ENCODE measurements at regions not wholly inside any gene's neighbourhood (a gene's known extent, or its start where the extent isn't known, plus 50 kb on each side); places are given as distances from the start of the nearest gene placed in this dataset.

GRCh38 chr6:2534406-2535042 is 216.2 kb downstream of the MYLK4 start:
- ATAC-seq (ENCODE audit: insufficient read depth, low FRiP score) (no peak), DNase-seq (no peak)
- WGBS, 2 donors = 31 to 45% methylated on average over 5 of the region's 5 CpGs
- Histone ChIP-seq H3K9ac (ENCODE audit: insufficient read depth in 1 of 2, low read length in 2 of 2) (no peak overlapping the region), H3K27me3 (ENCODE audit: control insufficient read depth in 3 of 3, insufficient read depth in 3 of 3, low read length in 2 of 3) (no peaks in the 10 kb centered on the region), H3K4me1 (ENCODE audit: control insufficient read depth in 5 of 5, insufficient read depth in 5 of 5, low read length in 5 of 5) (peaks cover 0 to 22% (median 3%) of the 10 kb centered on the region in 5 donors), H3K9me3 (ENCODE audit: control insufficient read depth in 4 of 4, insufficient read depth in 3 of 4, low read length in 3 of 4) (peaks cover 0 to 3% (median 0%) of the 10 kb centered on the region in 4 donors), H3K27ac (ENCODE audit: low read depth in 1 of 2, low read length in 1 of 2) (no peak overlapping the region), H3K36me3 (ENCODE audit: control insufficient read depth in 4 of 4, insufficient read depth in 4 of 4, low read length in 4 of 4) (no peaks in the 10 kb centered on the region), H3K4me3 (no peak overlapping the region)
- no peak for TF ChIP-seq CTCF (IDR thresholded peaks at IDR 0.05; ENCODE audit: control extremely low read depth, extremely low read depth)

- ATAC-seq (ENCODE audit: insufficient read depth, low FRiP score) (peak; percentile 28), DNase-seq (no peak)
- Histone ChIP-seq H3K4me1 (ENCODE audit: control insufficient read depth in 5 of 5, insufficient read depth in 5 of 5, low read length in 5 of 5) (peaks cover 0 to 22% (median 3%) of the 10 kb centered on the region in 5 donors), H3K27me3 (ENCODE audit: control insufficient read depth in 3 of 3, insufficient read depth in 3 of 3, low read length in 2 of 3) (no peaks in the 10 kb centered on the region), H3K36me3 (ENCODE audit: control insufficient read depth in 4 of 4, insufficient read depth in 4 of 4, low read length in 4 of 4) (no peaks in the 10 kb centered on the region), H3K9me3 (ENCODE audit: control insufficient read depth in 4 of 4, insufficient read depth in 3 of 4, low read length in 3 of 4) (peaks cover 0 to 3% (median 0%) of the 10 kb centered on the region in 4 donors), H3K4me3 (no peak overlapping the region), H3K27ac (ENCODE audit: low read depth in 1 of 2, low read length in 1 of 2) (no peak overlapping the region), H3K9ac (ENCODE audit: insufficient read depth in 1 of 2, low read length in 2 of 2) (no peak overlapping the region)
- no peak for TF ChIP-seq CTCF (IDR thresholded peaks at IDR 0.05; ENCODE audit: control extremely low read depth, extremely low read depth)
- WGBS, 2 donors = 81 to 82% methylated on average over 6 of the region's 6 CpGs
These were observed 219.1 kb downstream of the MYLK4 start for GRCh38 chr6:2531426-2532215.

GRCh38 chr6:2529211-2529719 is 221.5 kb downstream of the MYLK4 start:
- Histone ChIP-seq H3K9me3 (ENCODE audit: control insufficient read depth in 4 of 4, insufficient read depth in 3 of 4, low read length in 3 of 4) (peaks cover 0 to 3% (median under 1%) of the 10 kb centered on the region in 4 donors), H3K4me3 (no peak overlapping the region), H3K36me3 (ENCODE audit: control insufficient read depth in 4 of 4, insufficient read depth in 4 of 4, low read length in 4 of 4) (no peaks in the 10 kb centered on the region), H3K4me1 (ENCODE audit: control insufficient read depth in 5 of 5, insufficient read depth in 5 of 5, low read length in 5 of 5) (no peaks in the 10 kb centered on the region), H3K27me3 (ENCODE audit: control insufficient read depth in 3 of 3, insufficient read depth in 3 of 3, low read length in 2 of 3) (no peaks in the 10 kb centered on the region), H3K27ac (ENCODE audit: low read depth in 1 of 2, low read length in 1 of 2) (no peak overlapping the region), H3K9ac (ENCODE audit: insufficient read depth in 1 of 2, low read length in 2 of 2) (no peak overlapping the region)
- ATAC-seq (ENCODE audit: insufficient read depth, low FRiP score) (no peak), DNase-seq (no peak)
- 70 to 78% methylated on average over 7 of the region's 7 CpGs for WGBS, 2 donors
- TF ChIP-seq CTCF (IDR thresholded peaks at IDR 0.05; ENCODE audit: control extremely low read depth, extremely low read depth) = no peak

Data from lung (tissue), 11 donors.